Astrocyte (in vitro differentiated cells and primary cell): ENCODE measurements at regions not wholly inside any gene's neighbourhood (a gene's known extent, or its start where the extent isn't known, plus 50 kb on each side); places are given as distances from the start of the nearest gene placed in this dataset.

Experiments used
- DNase-seq: peaks from one replicate; pipeline ENCODE4 v3.0.0-alpha.2; 2010; ENCODE audit warnings: low read depth
- FAIRE-seq: peaks from 2 replicates; lab custom pipeline; 2011; peaks lifted over from hg19 to GRCh38; lab: Jason Lieb, UNC
- H2AFZ ChIP-seq: 2 replicates; pipeline ENCODE4 v1.6.0; 2012; ENCODE audit warnings: low read depth, low read length, inconsistent platforms
- H3K27ac ChIP-seq: 2 replicates; pipeline ENCODE4 v1.5.1; 2011; ENCODE audit warnings: low read depth, low read length, inconsistent platforms
- H3K27me3 ChIP-seq: 2 replicates; pipeline ENCODE4 v1.6.0; 2011; ENCODE audit warnings: low read length, inconsistent platforms; ENCODE audit not compliant: insufficient read depth
- H3K36me3 ChIP-seq: 2 replicates; pipeline ENCODE4 v1.5.1; 2011; ENCODE audit warnings: low read length, inconsistent platforms; ENCODE audit not compliant: insufficient read depth
- H3K4me1 ChIP-seq: 2 replicates; pipeline ENCODE4 v1.5.1; 2011; ENCODE audit warnings: low read length, inconsistent platforms; ENCODE audit not compliant: insufficient read depth
- H3K4me2 ChIP-seq: 2 replicates; pipeline ENCODE4 v1.6.0; 2012; ENCODE audit warnings: low read length, inconsistent platforms
- H3K4me3 ChIP-seq: 2 replicates; pipeline ENCODE4 v1.5.1; 2011; ENCODE audit warnings: low read depth, mild to moderate bottlenecking, low read length, inconsistent platforms; ENCODE audit not compliant: insufficient read depth
- H3K79me2 ChIP-seq: 2 replicates; pipeline ENCODE4 v1.6.0; 2012; ENCODE audit warnings: mild to moderate bottlenecking, low read length, inconsistent platforms; ENCODE audit not compliant: insufficient read depth
- H3K9ac ChIP-seq: 2 replicates; pipeline ENCODE4 v1.6.0; 2012; ENCODE audit warnings: mild to moderate bottlenecking, low read length, inconsistent platforms
- H3K9me3 ChIP-seq: 2 replicates; pipeline ENCODE4 v1.5.1; 2012; ENCODE audit warnings: low read depth, mild to moderate bottlenecking, low read length, inconsistent platforms; ENCODE audit not compliant: insufficient read depth
- H4K20me1 ChIP-seq: 2 replicates; pipeline ENCODE4 v1.6.0; 2012; ENCODE audit warnings: low read length, inconsistent platforms; ENCODE audit not compliant: insufficient read depth
- H3K27ac Mint-ChIP-seq: one replicate; pipeline ENCODE4 v1.8.0; 2021; ENCODE audit warnings: mild to moderate bottlenecking, mixed read lengths; ENCODE audit not compliant: unreplicated experiment
- H3K27me3 Mint-ChIP-seq: one replicate; pipeline ENCODE4 v1.8.0; 2021; ENCODE audit warnings: low read depth, mixed read lengths; ENCODE audit not compliant: unreplicated experiment
- H3K36me3 Mint-ChIP-seq: one replicate; pipeline ENCODE4 v1.8.0; 2021; ENCODE audit warnings: low read depth, mixed read lengths; ENCODE audit not compliant: unreplicated experiment
- H3K4me1 Mint-ChIP-seq: one replicate; pipeline ENCODE4 v1.8.0; 2021; ENCODE audit warnings: low read depth, mixed read lengths; ENCODE audit not compliant: unreplicated experiment
- H3K4me3 Mint-ChIP-seq: one replicate; pipeline ENCODE4 v1.8.0; 2021; ENCODE audit warnings: mild to moderate bottlenecking, moderate library complexity, mixed read lengths; ENCODE audit not compliant: unreplicated experiment
- H3K9me3 Mint-ChIP-seq: one replicate; pipeline ENCODE4 v1.8.0; 2021; ENCODE audit warnings: mild to moderate bottlenecking, mixed read lengths; ENCODE audit not compliant: unreplicated experiment
- CTCF ChIP-seq: IDR thresholded peaks from 2 replicates; pipeline ENCODE4 v1.5.1; 2011; ENCODE audit warnings: low read depth, mild to moderate bottlenecking, inconsistent platforms, low read length, moderate library complexity; ENCODE audit not compliant: insufficient read depth
- EZH2 ChIP-seq: IDR thresholded peaks from 2 replicates; pipeline ENCODE4 v1.6.1; 2012; ENCODE audit warnings: mild to moderate bottlenecking, low read length, inconsistent platforms; ENCODE audit not compliant: insufficient read depth

GRCh38 chr2:76437564-76437963 is 726.8 kb upstream of the GCFC2 start:
- Histone ChIP-seq H3K9ac (no peak overlapping the region), H3K27me3 (no peaks in the 10 kb centered on the region), H4K20me1 (no peaks in the 10 kb centered on the region), H3K4me2 (no peak overlapping the region), H3K4me3 (no peak overlapping the region), H3K4me1 (no peaks in the 10 kb centered on the region), H3K79me2 (no peaks in the 10 kb centered on the region), H3K27ac (no peak overlapping the region), H3K36me3 (no peaks in the 10 kb centered on the region), H3K9me3 (no peaks in the 10 kb centered on the region), H2AFZ (no peak overlapping the region)
- H3K27me3 Mint-ChIP-seq: no peaks in the 10 kb centered on the region
- no peak for FAIRE-seq
- H3K27ac Mint-ChIP-seq: no peak overlapping the region
- no peaks in the 10 kb centered on the region for H3K36me3 Mint-ChIP-seq
- no peak for DNase-seq
- TF ChIP-seq CTCF (no peak), EZH2 (no peak)
- H3K9me3 Mint-ChIP-seq: no peaks in the 10 kb centered on the region
- no peaks in the 10 kb centered on the region for H3K4me1 Mint-ChIP-seq
- H3K4me3 Mint-ChIP-seq: no peak overlapping the region

- no peak overlapping the region for H2AFZ ChIP-seq
- no peak overlapping the region for H3K27ac Mint-ChIP-seq
- H3K9ac ChIP-seq: no peak overlapping the region
- H3K4me1 ChIP-seq: no peaks in the 10 kb centered on the region
- no peak for TF ChIP-seq CTCF
- TF ChIP-seq EZH2: no peak
- H3K9me3 ChIP-seq: no peaks in the 10 kb centered on the region
- H3K4me3 ChIP-seq: no peak overlapping the region
- no peaks in the 10 kb centered on the region for H3K27me3 ChIP-seq
- no peak overlapping the region for H3K27ac ChIP-seq
- no peak overlapping the region for H3K4me3 Mint-ChIP-seq
- no peak for FAIRE-seq
- no peaks in the 10 kb centered on the region for H3K36me3 ChIP-seq
- H3K27me3 Mint-ChIP-seq: no peaks in the 10 kb centered on the region
- H3K9me3 Mint-ChIP-seq: no peaks in the 10 kb centered on the region
- H4K20me1 ChIP-seq: no peaks in the 10 kb centered on the region
- H3K36me3 Mint-ChIP-seq: no peaks in the 10 kb centered on the region
- no peak for DNase-seq
- H3K4me1 Mint-ChIP-seq: no peaks in the 10 kb centered on the region
- no peaks in the 10 kb centered on the region for H3K79me2 ChIP-seq
- no peak overlapping the region for H3K4me2 ChIP-seq
Observed at GRCh38 chr2:76429374-76429773, 718.7 kb upstream of the GCFC2 start.

- H3K4me2 ChIP-seq: no peak overlapping the region
- no peaks in the 10 kb centered on the region for H3K79me2 ChIP-seq
- TF ChIP-seq CTCF (no peak), EZH2 (no peak)
- Mint-ChIP-seq H3K36me3 (no peaks in the 10 kb centered on the region), H3K4me1 (no peaks in the 10 kb centered on the region), H3K27ac (no peak overlapping the region), H3K9me3 (no peaks in the 10 kb centered on the region), H3K27me3 (no peaks in the 10 kb centered on the region), H3K4me3 (no peak overlapping the region)
- H3K4me1 ChIP-seq: no peaks in the 10 kb centered on the region
- H3K27me3 ChIP-seq: no peaks in the 10 kb centered on the region
- no peak overlapping the region for H3K9ac ChIP-seq
- H2AFZ ChIP-seq: no peak overlapping the region
- H3K4me3 ChIP-seq: no peak overlapping the region
- no peak overlapping the region for H3K27ac ChIP-seq
- no peak for FAIRE-seq
- H4K20me1 ChIP-seq: no peaks in the 10 kb centered on the region
- no peaks in the 10 kb centered on the region for H3K9me3 ChIP-seq
- no peaks in the 10 kb centered on the region for H3K36me3 ChIP-seq
- DNase-seq: no peak
Observed at GRCh38 chr2:76427452-76427851, 716.7 kb upstream of the GCFC2 start.
